Ishikawa (cell line): ENCODE measurements at regions not wholly inside any gene's neighbourhood (a gene's known extent, or its start where the extent isn't known, plus 50 kb on each side); places are given as distances from the start of the nearest gene placed in this dataset.

Experiments used
- EGR1 ChIP-seq: IDR thresholded peaks from 2 replicates; pipeline ENCODE4 v1.6.1; 2012
- EP300 ChIP-seq: IDR thresholded peaks from 2 replicates; pipeline ENCODE4 v1.6.1; 2012; ENCODE audit warnings: borderline replicate concordance
- RAD21 ChIP-seq: IDR thresholded peaks from 2 replicates; pipeline ENCODE4 v1.6.1; 2012; ENCODE audit warnings: low read depth
- REST ChIP-seq: IDR thresholded peaks from 2 replicates; pipeline ENCODE4 v1.6.1; 2012; ENCODE audit warnings: low read depth, mild to moderate bottlenecking
- TAF1 ChIP-seq: IDR thresholded peaks from 2 replicates; pipeline ENCODE4 v1.6.1; 2012; ENCODE audit warnings: low read depth, mild to moderate bottlenecking
- USF1 ChIP-seq: IDR thresholded peaks from 2 replicates; pipeline ENCODE4 v1.6.1; 2012

GRCh38 chr1:95659588-95659987, 425.6 kb downstream of the RWDD3 start:
- no peak for TF ChIP-seq USF1
- TF ChIP-seq EGR1, result no peak
- TF ChIP-seq EP300, result no peak
- TF ChIP-seq REST, result no peak
- no peak for TF ChIP-seq TAF1
- no peak for TF ChIP-seq RAD21
